ENCODE measurements at regions not wholly inside any gene's neighbourhood (a gene's known extent, or its start where the extent isn't known, plus 50 kb on each side); places are given as distances from the start of the nearest gene placed in this dataset.

DNA sequence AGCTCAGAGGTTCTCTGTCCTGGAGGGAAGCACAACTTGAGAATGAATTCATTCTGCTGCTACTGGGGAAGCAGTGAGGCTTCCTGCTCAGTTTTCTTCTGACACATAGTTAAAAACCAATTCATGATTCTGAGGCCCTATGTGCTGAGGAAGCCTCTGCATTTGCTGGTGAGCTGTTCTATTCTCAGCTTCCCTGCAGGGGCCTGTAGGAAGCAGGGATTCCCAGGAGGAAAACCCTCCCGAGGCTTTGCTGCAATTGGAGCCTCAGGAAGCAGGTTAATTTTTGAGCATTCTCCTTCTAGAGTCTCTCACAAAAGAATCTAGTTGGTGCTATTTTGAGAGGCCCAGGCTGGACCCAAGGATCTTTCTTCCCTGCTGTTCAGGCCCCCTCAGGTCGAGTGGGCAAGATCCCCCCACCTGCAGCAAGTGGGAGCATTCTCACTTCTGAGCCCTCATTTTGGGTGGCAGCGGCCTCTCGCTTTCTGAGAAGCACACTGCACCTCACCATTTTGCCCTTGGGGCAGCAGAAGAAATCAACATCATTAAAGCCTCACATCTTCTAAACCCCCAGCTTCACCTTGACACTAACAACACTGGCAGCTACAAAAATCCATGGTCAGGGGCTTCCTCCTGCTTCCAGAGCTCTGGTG, 197.5 kb upstream of the TSC22D2 start:
- DNase-seq: no peak
- Histone ChIP-seq H3K4me3 (ENCODE audit: low read length) (no peak overlapping the region), H2AFZ (ENCODE audit: low read length) (no peak overlapping the region), H3K4me1 (ENCODE audit: low read length) (no peaks in the 10 kb centered on the region), H3K4me2 (ENCODE audit: low read depth, low read length) (no peak overlapping the region), H4K20me1 (ENCODE audit: insufficient read depth, low read length) (no peaks in the 10 kb centered on the region), H3K9me3 (replicated peaks; ENCODE audit: insufficient read depth, low read length) (no peaks in the 10 kb centered on the region), H3K36me3 (replicated peaks; ENCODE audit: insufficient read depth, low read length) (no peaks in the 10 kb centered on the region), H3K27ac (ENCODE audit: low read length) (no peak overlapping the region), H3K27me3 (replicated peaks; ENCODE audit: insufficient read depth, low read length) (no peaks in the 10 kb centered on the region), H3K79me2 (ENCODE audit: low read length) (no peaks in the 10 kb centered on the region), H3K9ac (ENCODE audit: low read length) (no peak overlapping the region), H3K9me2 (replicated peaks; ENCODE audit: insufficient read depth, low read length) (no peaks in the 10 kb centered on the region), H3F3A (ENCODE audit: insufficient read depth, low read length) (no peaks in the 10 kb centered on the region)
- TF ChIP-seq, protein P1, sequence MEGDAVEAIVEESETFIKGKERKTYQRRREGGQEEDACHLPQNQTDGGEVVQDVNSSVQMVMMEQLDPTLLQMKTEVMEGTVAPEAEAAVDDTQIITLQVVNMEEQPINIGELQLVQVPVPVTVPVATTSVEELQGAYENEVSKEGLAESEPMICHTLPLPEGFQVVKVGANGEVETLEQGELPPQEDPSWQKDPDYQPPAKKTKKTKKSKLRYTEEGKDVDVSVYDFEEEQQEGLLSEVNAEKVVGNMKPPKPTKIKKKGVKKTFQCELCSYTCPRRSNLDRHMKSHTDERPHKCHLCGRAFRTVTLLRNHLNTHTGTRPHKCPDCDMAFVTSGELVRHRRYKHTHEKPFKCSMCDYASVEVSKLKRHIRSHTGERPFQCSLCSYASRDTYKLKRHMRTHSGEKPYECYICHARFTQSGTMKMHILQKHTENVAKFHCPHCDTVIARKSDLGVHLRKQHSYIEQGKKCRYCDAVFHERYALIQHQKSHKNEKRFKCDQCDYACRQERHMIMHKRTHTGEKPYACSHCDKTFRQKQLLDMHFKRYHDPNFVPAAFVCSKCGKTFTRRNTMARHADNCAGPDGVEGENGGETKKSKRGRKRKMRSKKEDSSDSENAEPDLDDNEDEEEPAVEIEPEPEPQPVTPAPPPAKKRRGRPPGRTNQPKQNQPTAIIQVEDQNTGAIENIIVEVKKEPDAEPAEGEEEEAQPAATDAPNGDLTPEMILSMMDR (IDR thresholded peaks at IDR 0.05; ENCODE audit: low read length): no peak
- TF ChIP-seq EZH2 (optimal IDR thresholded peaks at IDR 0.05; ENCODE audit: low read depth, low read length) (no peak), EZH2phosphoT487 (IDR thresholded peaks at IDR 0.05; ENCODE audit: low read length) (no peak)

DNA sequence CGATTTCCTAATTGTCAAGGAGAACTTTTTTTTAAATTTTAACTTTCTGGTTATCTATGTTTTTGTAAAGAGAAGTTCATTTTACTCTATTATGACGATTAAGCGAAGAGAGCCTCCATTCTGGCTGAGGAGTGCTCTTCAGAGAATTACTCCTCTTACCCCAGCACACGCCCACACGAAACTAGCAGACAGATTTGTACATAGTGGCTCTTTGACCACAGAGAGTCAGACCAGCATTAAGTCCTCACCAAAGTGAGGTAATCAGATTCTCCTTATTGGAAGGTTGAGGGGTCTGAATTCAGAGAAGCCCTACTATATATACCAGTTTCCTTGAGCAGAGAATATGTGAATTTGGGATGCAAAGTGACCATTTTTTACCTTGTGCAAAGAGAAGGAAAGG, 204.8 kb upstream of the TSC22D2 start:
- DNase-seq: no peak
- no peaks in the 10 kb centered on the region for H3K9me3 ChIP-seq (replicated peaks; ENCODE audit: insufficient read depth, low read length)
- no peaks in the 10 kb centered on the region for H3K79me2 ChIP-seq (ENCODE audit: low read length)
- no peak overlapping the region for H3K4me3 ChIP-seq (ENCODE audit: low read length)
- no peaks in the 10 kb centered on the region for H3K27me3 ChIP-seq (replicated peaks; ENCODE audit: insufficient read depth, low read length)
- H3K9me2 ChIP-seq (replicated peaks; ENCODE audit: insufficient read depth, low read length): no peaks in the 10 kb centered on the region
- H3K4me2 ChIP-seq (ENCODE audit: low read depth, low read length): no peak overlapping the region
- no peak overlapping the region for H3K9ac ChIP-seq (ENCODE audit: low read length)
- no peak overlapping the region for H2AFZ ChIP-seq (ENCODE audit: low read length)
- no peaks in the 10 kb centered on the region for H3F3A ChIP-seq (ENCODE audit: insufficient read depth, low read length)
- no peaks in the 10 kb centered on the region for H3K36me3 ChIP-seq (replicated peaks; ENCODE audit: insufficient read depth, low read length)
- no peaks in the 10 kb centered on the region for H4K20me1 ChIP-seq (ENCODE audit: insufficient read depth, low read length)
- TF ChIP-seq, protein P1 (IDR thresholded peaks at IDR 0.05; ENCODE audit: low read length): no peak
- TF ChIP-seq EZH2 (optimal IDR thresholded peaks at IDR 0.05; ENCODE audit: low read depth, low read length) (no peak), EZH2phosphoT487 (IDR thresholded peaks at IDR 0.05; ENCODE audit: low read length) (no peak)
- no peaks in the 10 kb centered on the region for H3K4me1 ChIP-seq (ENCODE audit: low read length)
- H3K27ac ChIP-seq (ENCODE audit: low read length): no peak overlapping the region

DNA sequence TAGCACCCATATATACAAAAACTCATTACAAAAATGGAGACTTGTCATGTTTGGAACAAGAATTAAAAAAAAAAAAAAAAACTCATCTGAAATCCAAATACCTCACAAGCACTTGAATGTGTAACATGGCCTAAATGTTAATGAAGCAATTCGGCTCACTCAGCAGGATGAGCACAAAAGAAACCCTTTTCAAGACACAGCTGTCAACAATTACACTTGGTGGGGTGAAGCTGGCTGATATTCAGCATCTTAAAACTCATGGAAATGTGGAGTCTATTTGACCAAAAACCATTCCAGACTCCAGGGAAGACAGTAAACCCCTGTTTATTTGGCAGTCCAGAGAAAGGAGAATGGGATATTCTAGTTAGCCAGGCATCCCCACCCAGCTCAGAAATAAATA, 205.4 kb upstream of the TSC22D2 start:
- Histone ChIP-seq H3K36me3 (replicated peaks; ENCODE audit: insufficient read depth, low read length) (no peaks in the 10 kb centered on the region), H3F3A (ENCODE audit: insufficient read depth, low read length) (no peaks in the 10 kb centered on the region), H3K79me2 (ENCODE audit: low read length) (no peaks in the 10 kb centered on the region), H3K9me2 (replicated peaks; ENCODE audit: insufficient read depth, low read length) (no peaks in the 10 kb centered on the region), H3K9ac (ENCODE audit: low read length) (no peak overlapping the region), H3K27ac (ENCODE audit: low read length) (no peak overlapping the region), H3K4me3 (ENCODE audit: low read length) (no peak overlapping the region), H4K20me1 (ENCODE audit: insufficient read depth, low read length) (no peaks in the 10 kb centered on the region), H3K9me3 (replicated peaks; ENCODE audit: insufficient read depth, low read length) (no peaks in the 10 kb centered on the region), H3K27me3 (replicated peaks; ENCODE audit: insufficient read depth, low read length) (no peaks in the 10 kb centered on the region), H3K4me1 (ENCODE audit: low read length) (no peaks in the 10 kb centered on the region), H2AFZ (ENCODE audit: low read length) (no peak overlapping the region), H3K4me2 (ENCODE audit: low read depth, low read length) (no peak overlapping the region)
- TF ChIP-seq EZH2phosphoT487 (IDR thresholded peaks at IDR 0.05; ENCODE audit: low read length) (no peak), EZH2 (optimal IDR thresholded peaks at IDR 0.05; ENCODE audit: low read depth, low read length) (no peak)
- TF ChIP-seq, protein P1 (IDR thresholded peaks at IDR 0.05; ENCODE audit: low read length): no peak
- DNase-seq: no peak
